GM19397 (cell line): ENCODE measurements at regions not wholly inside any gene's neighbourhood (a gene's known extent, or its start where the extent isn't known, plus 50 kb on each side); places are given as distances from the start of the nearest gene placed in this dataset.

Experiments used
- ATAC-seq: cut with Tn5 transposase; IDR thresholded peaks from one replicate; pipeline ENCODE4 v1.9.1; 2021; ENCODE audit warnings: mild to moderate bottlenecking, moderate library complexity; ENCODE audit not compliant: unreplicated experiment

DNA sequence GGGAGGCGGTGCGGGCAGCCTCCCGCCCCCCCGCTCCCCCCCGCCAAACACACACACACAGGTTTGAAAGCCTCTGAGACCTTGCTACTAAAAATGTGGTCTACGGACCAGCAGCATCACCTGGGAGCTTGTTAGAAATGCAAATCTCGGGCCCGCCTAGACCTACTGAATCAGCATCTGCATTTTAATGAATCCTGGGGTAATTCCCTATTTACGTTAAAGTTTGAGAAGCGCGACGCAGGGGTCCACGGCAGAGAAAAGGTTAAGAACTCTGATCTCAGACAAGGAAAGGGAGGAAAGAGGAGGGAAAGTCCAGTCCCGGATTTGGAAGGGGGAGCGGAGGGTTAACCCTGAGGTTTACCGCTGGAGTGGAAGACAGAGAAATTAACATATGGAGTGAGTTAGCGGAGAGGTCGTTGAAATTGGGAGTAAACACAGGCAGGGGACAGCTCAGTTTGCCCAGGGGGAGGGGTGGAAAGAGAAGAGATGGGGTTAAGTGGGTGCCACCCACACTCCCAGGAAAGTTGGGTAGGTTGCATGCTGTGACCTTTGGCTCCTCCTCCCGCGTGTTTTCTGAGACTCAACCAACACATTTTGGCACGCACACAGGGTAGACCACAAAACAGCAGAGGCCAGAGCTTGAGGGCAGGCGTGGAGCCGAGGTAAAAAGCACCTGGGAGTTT lies 483.6 kb downstream of the BCOR start:
- ATAC-seq: no peak

GRCh38 chrX:39614680-39614998 lies 483.1 kb downstream of the BCOR start:
- ATAC-seq: no peak

- ATAC-seq: no peak
Measured at GRCh38 chrX:39616098-39616729, 481.5 kb downstream of the BCOR start.

DNA sequence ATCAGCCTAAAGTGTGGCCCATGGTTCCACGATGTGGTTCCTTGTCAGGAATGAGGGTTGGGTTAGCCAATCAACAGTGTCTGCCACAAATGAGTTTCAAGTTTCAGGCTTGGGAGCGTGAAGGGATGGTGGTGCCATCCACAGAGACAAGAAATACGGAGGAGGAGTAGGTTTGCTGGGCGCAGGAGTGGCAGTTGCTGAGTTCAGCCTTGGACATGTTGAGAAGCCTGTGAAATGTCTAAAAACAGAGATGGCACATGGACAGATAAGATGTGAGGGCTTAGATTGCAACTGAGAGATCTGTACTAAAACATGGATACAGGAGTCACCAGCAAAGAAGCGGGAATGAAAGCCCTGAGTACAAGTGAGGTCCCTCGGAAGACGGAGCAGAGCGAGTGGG lies 481.0 kb downstream of the BCOR start:
- no peak for ATAC-seq

- no peak for ATAC-seq
Measured at GRCh38 chrX:39618178-39618577, 479.6 kb downstream of the BCOR start.

- ATAC-seq: no peak
Measured at GRCh38 chrX:39619182-39620009, 478.4 kb downstream of the BCOR start.

DNA sequence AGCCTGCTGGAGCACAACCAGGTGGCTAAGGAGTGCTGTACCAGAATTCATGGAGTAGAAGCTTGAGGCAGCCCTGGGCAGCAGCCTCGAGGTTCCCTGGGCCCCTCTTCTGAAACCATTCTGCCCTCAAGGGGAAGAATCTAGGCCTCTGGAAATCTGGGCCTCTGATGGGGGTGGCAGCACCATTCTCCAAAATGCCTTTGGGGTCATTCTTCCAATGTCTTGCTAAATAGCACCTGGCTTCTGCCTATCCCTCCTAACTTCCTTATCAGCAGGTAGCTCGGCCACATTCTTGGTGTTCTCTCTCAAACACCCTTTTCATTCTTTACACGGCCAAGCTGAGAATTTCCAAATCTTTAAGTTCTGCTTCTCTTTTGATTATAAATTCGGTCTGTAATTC lies 473.6 kb downstream of the BCOR start:
- ATAC-seq: no peak

DNA sequence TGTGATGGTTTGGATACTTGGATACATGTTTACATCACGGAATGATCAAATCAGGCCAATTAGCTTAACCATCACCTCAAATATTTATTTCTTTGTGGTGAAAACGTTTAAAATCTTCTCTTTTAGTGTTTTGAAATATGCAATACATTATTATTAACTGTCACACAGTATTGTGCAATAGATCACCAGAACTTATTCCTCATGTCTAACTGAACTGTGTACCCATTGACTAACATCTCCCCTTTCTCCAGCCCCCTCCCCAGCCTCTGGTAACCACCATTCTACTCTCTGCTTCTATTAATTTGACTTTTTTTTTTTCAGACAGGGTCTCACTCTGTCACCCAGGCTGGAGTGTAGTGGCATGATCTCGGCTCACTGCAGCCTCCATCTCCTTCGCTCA lies 471.9 kb downstream of the BCOR start:
- ATAC-seq: no peak

DNA sequence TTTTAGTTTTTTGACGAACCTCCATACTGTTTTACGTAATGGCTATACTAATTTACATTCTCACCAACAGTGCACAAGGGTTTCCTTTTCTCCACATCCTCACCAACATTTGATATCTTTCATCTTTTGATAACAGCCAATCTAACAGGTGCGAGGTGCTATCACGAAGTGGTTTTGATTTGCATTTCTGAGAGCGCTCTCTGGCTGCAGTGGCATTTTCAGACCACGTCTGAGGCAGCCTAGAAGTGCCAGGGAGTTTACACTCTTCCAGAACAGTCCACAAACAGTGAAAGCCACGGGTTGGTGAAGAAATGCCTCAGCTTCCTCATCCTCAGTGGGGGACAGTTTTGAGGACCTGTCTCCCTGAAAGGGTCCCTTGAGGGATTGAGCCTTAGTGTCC lies 471.0 kb downstream of the BCOR start:
- no peak for ATAC-seq

DNA sequence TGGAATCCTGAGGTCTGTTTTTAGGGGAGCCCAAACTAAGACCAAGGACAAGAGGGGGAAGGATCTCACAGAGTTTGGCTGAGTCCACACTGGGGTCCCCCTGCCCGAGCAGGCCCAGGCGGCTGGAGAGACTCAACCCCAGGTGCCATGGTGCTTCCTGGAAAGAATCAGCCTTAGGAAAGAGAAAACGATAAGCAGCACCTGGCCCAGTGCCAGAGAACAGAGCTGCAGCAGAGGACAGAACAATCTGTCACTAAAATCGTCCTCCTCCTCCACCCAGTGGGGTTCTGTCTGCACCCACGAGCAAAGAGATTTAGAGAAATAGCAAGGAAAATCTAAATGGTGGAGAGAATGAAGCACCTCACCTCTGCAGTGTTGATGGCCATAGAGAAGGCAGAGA lies 470.5 kb downstream of the BCOR start:
- no peak for ATAC-seq

- ATAC-seq: no peak
Measured at GRCh38 chrX:39629001-39629400, 468.8 kb downstream of the BCOR start.

DNA sequence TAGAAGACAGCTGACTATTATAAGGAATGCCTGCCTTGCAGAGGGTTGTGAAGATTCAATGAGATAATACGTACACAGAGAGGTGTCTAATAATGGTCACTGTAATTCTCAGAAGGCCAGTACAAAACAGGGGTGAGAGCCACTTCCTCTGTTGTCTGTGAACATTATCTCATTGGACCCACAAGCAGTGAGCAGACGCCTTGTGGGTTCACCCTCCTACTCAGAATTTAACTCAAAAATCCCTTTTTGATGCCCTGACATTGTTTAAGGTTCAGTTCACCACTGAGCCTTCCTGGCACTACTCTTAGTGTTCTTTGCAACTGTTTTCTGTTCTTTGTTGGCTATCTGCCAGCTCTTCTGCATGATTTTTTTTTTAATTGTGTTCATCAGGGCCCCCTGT lies 467.4 kb downstream of the BCOR start:
- no peak for ATAC-seq

GRCh38 chrX:39631276-39632229 lies 466.2 kb downstream of the BCOR start:
- ATAC-seq: no peak

DNA sequence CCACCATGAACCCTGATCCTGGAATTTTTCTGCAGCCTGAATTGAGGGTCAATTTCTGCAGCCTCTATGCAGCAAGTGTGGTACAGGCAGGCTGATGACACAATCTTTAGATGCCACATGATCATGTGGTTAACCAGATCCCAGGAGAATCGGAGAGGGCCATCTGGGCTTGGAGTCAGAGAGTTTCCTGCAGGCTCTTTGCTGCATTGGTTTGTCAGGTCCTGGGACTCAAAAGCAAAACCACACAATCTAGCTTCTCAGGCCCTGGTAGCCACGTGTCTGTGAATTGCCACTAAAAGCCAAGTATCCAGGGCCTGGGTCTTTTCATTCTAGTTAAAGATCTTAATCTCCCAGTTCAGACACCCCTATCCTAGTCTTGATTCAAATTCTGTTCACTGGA lies 464.5 kb downstream of the BCOR start:
- ATAC-seq: no peak

GRCh38 chrX:39636481-39636880 lies 461.3 kb downstream of the BCOR start:
- ATAC-seq: no peak

DNA sequence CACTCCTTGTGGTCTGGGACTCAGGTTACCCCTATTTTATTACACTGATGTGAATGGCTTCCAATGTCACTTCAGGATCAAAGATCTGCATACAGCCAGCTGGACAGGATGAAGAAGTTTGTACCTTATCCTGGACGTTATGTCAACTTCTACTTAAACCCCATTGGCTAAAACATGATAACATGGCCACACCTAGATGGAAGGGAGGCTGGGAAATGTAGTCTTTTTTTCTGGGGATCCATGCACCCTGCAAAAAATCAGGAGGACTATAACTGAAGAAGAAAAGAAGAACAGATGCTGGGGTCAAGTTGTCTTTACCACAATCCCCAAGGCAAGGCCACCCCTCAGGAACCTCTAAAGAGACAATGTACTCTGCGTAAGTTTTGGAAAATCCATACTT lies 459.2 kb downstream of the BCOR start:
- ATAC-seq: no peak

GRCh38 chrX:39639871-39640270 lies 457.9 kb downstream of the BCOR start:
- ATAC-seq: no peak

- no peak for ATAC-seq
Measured at GRCh38 chrX:39640866-39641265, 456.9 kb downstream of the BCOR start.

GRCh38 chrX:39642071-39642470 lies 455.7 kb downstream of the BCOR start:
- ATAC-seq: no peak

DNA sequence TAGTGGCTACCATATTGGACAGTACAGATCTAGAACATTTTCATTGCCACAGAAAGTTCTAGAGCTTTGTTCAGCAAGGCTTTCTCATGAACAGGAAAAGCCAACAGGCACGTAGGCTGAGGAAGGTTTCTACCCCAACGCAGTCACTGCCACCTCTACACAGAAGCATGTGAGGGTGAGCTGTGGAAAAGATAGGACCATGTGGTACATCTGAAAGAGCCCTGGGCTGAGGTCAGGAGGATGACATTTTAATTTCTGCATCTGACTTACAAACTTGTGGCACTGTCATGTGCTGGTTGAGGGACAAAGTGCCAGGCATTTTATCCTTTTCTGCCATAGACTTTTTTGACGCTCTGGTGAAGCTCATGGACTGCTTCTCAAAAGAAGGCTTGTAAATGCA lies 454.2 kb downstream of the BCOR start:
- no peak for ATAC-seq
